PC-3 (cell line): ENCODE measurements at regions not wholly inside any gene's neighbourhood (a gene's known extent, or its start where the extent isn't known, plus 50 kb on each side); places are given as distances from the start of the nearest gene placed in this dataset.
A peak's percentile ranks its signal among the peaks of the same experiment; 100 is the strongest.

Source experiments
- ATAC-seq: fragments of 200-7000 bp; cut with Tn5 transposase; 2 replicates; pipeline ENCODE4 v1.9.1; 2020; ENCODE audit warnings: mild to moderate bottlenecking, moderate library complexity
- BruUV-seq: library from RNA; stranded (reverse); fragments of 400-500 nt; replicated peaks from 2 replicates; lab custom pipeline; 2021; lab: Mats Ljungman, UMichigan
- CTCF ChIA-PET: fragments of 300-600 bp; sonication (Branson Sonifier 250); formaldehyde crosslinking; loops from one replicate; lab custom pipeline; 2022; ENCODE audit warnings: antibody characterized with exemption; lab: Charles Lee
- POLR2A ChIA-PET: fragments of 300-600 bp; sonication (Branson Sonifier 250); formaldehyde crosslinking; loops from one replicate; lab custom pipeline; 2022; ENCODE audit warnings: antibody characterized with exemption; ENCODE audit not compliant: unreplicated experiment; lab: Charles Lee
- DNase-seq: peaks from one replicate; pipeline ENCODE4 v3.0.0-alpha.2; 2015
- H2AFZ ChIP-seq: fragments of 300-600 bp; sonication (generic); 2 replicates; pipeline ENCODE4 v1.6.0; 2016; ENCODE audit warnings: antibody characterized with exemption, low read length
- H3F3A ChIP-seq: fragments of 300-600 bp; sonication (generic); one replicate; pipeline ENCODE4 v1.6.0; 2017; ENCODE audit warnings: antibody characterized with exemption, low read length, control low read depth, mild to moderate bottlenecking; ENCODE audit not compliant: unreplicated experiment
- H3K27ac ChIP-seq: fragments of 300-600 bp; sonication (generic); 2 replicates; pipeline ENCODE4 v1.5.1; 2016; ENCODE audit warnings: mild to moderate bottlenecking, low read length
- H3K27me3 ChIP-seq: fragments of 300-600 bp; sonication (generic); 2 replicates; pipeline ENCODE4 v1.6.1; 2016; ENCODE audit warnings: low read length, mixed read lengths
- H3K36me3 ChIP-seq: fragments of 300-600 bp; sonication (generic); 2 replicates; pipeline ENCODE4 v1.6.1; 2016; ENCODE audit warnings: low read depth, mixed run types, low read length, mixed read lengths
- H3K4me1 ChIP-seq: fragments of 300-600 bp; sonication (generic); 2 replicates; pipeline ENCODE4 v1.5.1; 2016; ENCODE audit warnings: low read length; ENCODE audit not compliant: insufficient read depth
- H3K4me2 ChIP-seq: fragments of 300-600 bp; sonication (generic); 2 replicates; pipeline ENCODE4 v1.6.0; 2016; ENCODE audit warnings: low read length
- H3K4me3 ChIP-seq: fragments of 300-600 bp; sonication (generic); 2 replicates; pipeline ENCODE4 v1.5.1; 2016; ENCODE audit warnings: mild to moderate bottlenecking, low read length, mixed read lengths
- H3K79me2 ChIP-seq: fragments of 300-600 bp; sonication (generic); 2 replicates; pipeline ENCODE4 v1.6.1; 2017; ENCODE audit warnings: low read length, mixed read lengths
- H3K9ac ChIP-seq: fragments of 300-600 bp; sonication (generic); 2 replicates; pipeline ENCODE4 v1.6.0; 2016; ENCODE audit warnings: mild to moderate bottlenecking, low read length
- H3K9me2 ChIP-seq: fragments of 300-600 bp; sonication (generic); replicated peaks from 2 replicates; pipeline ENCODE4 v1.6.1; 2016; ENCODE audit warnings: mixed run types, low read length, mixed read lengths
- H3K9me3 ChIP-seq: fragments of 300-600 bp; sonication (generic); 2 replicates; pipeline ENCODE4 v1.6.1; 2016; ENCODE audit warnings: low read length, mixed read lengths
- H4K20me1 ChIP-seq: fragments of 300-600 bp; sonication (generic); 2 replicates; pipeline ENCODE4 v1.6.1; 2016; ENCODE audit warnings: low read length, mixed read lengths
- CTCF ChIP-seq: fragments of 300-600 bp; sonication (generic); conservative IDR thresholded peaks from 2 replicates; pipeline ENCODE4 v1.5.1; 2017; ENCODE audit warnings: antibody characterized with exemption, low read depth, mild to moderate bottlenecking, low read length
- EZH2 ChIP-seq: fragments of 300-600 bp; sonication (generic); IDR thresholded peaks from one replicate; pipeline ENCODE4 v1.6.1; 2017; ENCODE audit warnings: antibody characterized with exemption, mild to moderate bottlenecking, low read length; ENCODE audit not compliant: unreplicated experiment
- EZH2phosphoT487 ChIP-seq: fragments of 300-600 bp; sonication (generic); IDR thresholded peaks from 2 replicates; pipeline ENCODE4 v1.6.1; 2018; ENCODE audit warnings: mild to moderate bottlenecking, antibody characterized with exemption, low read length, borderline replicate concordance
- intact Hi-C: fragments of 100-400 bp; cut with micrococcal nuclease; formaldehyde crosslinking; loops from 2 replicates; pipeline ENCODE4 v1.9.0; 2023

- intact Hi-C loops = no loop called here
- H3K9me3 ChIP-seq = peaks cover 12% of the 10 kb centered on the region; the same call in 1 of the 2 replicates
- no peak for ATAC-seq
- H3K36me3 ChIP-seq = no peaks in the 10 kb centered on the region
- no peaks in the 10 kb centered on the region for H3K9me2 ChIP-seq
- ChIA-PET CTCF (no interaction called here), POLR2A (no interaction called here)
- H3K9ac ChIP-seq = no peak overlapping the region
- no peaks in the 10 kb centered on the region for H3K79me2 ChIP-seq
- H2AFZ ChIP-seq = no peak overlapping the region
- H3F3A ChIP-seq = no peaks in the 10 kb centered on the region
- no peak for DNase-seq
- no peaks in the 10 kb centered on the region for H3K4me1 ChIP-seq
- H4K20me1 ChIP-seq = no peaks in the 10 kb centered on the region
- TF ChIP-seq EZH2phosphoT487 = no peak
- TF ChIP-seq CTCF = no peak
- TF ChIP-seq EZH2 = no peak
- H3K27me3 ChIP-seq = no peaks in the 10 kb centered on the region
- no peak overlapping the region for H3K27ac ChIP-seq
- H3K4me3 ChIP-seq = no peak overlapping the region
- no TSS peak for BruUV-seq
- no peak overlapping the region for H3K4me2 ChIP-seq
These were observed 474.6 kb upstream of the ATP2B1 start for GRCh38 chr12:90183201-90183600.

GRCh38 chr12:90181216-90181615, 472.6 kb upstream of the ATP2B1 start:
- no peak for TF ChIP-seq EZH2
- 0 out of 2 replicates have a peak, but pooled peaks have one; percentile 16 for TF ChIP-seq CTCF
- intact Hi-C loops = no loop called here

GRCh38 chr12:90174956-90175355, 466.3 kb upstream of the ATP2B1 start:
- no peaks in the 10 kb centered on the region for H3K36me3 ChIP-seq
- H3K9ac ChIP-seq = no peak overlapping the region
- no peak overlapping the region for H3K27ac ChIP-seq
- H4K20me1 ChIP-seq = no peaks in the 10 kb centered on the region
- no peak for TF ChIP-seq EZH2phosphoT487
- TF ChIP-seq EZH2 = no peak
- no peak for TF ChIP-seq CTCF
- no TSS peak for BruUV-seq
- H3F3A ChIP-seq = no peaks in the 10 kb centered on the region
- H3K4me1 ChIP-seq = no peaks in the 10 kb centered on the region
- H3K9me3 ChIP-seq = no peaks in the 10 kb centered on the region
- POLR2A ChIA-PET = no interaction called here
- H3K4me2 ChIP-seq = no peak overlapping the region
- CTCF ChIA-PET = no interaction called here
- no peaks in the 10 kb centered on the region for H3K27me3 ChIP-seq
- H3K9me2 ChIP-seq = no peaks in the 10 kb centered on the region
- no peak overlapping the region for H3K4me3 ChIP-seq
- no peak for ATAC-seq
- no peaks in the 10 kb centered on the region for H3K79me2 ChIP-seq
- intact Hi-C loops = no loop called here
- H2AFZ ChIP-seq = no peak overlapping the region
- no peak for DNase-seq

More at GRCh38 chr12:90181216-90181615, 472.6 kb upstream of the ATP2B1 start:
- Histone ChIP-seq H3K9me2 (no peaks in the 10 kb centered on the region), H3K4me2 (no peak overlapping the region), H3K79me2 (no peaks in the 10 kb centered on the region), H3F3A (no peaks in the 10 kb centered on the region), H3K9me3 (peaks cover 12% of the 10 kb centered on the region; the same call in 1 of the 2 replicates), H4K20me1 (no peaks in the 10 kb centered on the region), H3K27ac (no peak overlapping the region), H3K9ac (no peak overlapping the region), H3K36me3 (no peaks in the 10 kb centered on the region), H2AFZ (0 out of 2 replicates have a peak overlapping the region, but pooled peaks have one; percentile 11), H3K4me1 (no peaks in the 10 kb centered on the region), H3K27me3 (no peaks in the 10 kb centered on the region), H3K4me3 (no peak overlapping the region)
- DNase-seq (no peak), ATAC-seq (no peak)
- no TSS peak for BruUV-seq
- POLR2A ChIA-PET = no interaction called here
- CTCF ChIA-PET = no interaction called here
